ENCODE measurements at regions not wholly inside any gene's neighbourhood (a gene's known extent, or its start where the extent isn't known, plus 50 kb on each side); places are given as distances from the start of the nearest gene placed in this dataset.

DNA sequence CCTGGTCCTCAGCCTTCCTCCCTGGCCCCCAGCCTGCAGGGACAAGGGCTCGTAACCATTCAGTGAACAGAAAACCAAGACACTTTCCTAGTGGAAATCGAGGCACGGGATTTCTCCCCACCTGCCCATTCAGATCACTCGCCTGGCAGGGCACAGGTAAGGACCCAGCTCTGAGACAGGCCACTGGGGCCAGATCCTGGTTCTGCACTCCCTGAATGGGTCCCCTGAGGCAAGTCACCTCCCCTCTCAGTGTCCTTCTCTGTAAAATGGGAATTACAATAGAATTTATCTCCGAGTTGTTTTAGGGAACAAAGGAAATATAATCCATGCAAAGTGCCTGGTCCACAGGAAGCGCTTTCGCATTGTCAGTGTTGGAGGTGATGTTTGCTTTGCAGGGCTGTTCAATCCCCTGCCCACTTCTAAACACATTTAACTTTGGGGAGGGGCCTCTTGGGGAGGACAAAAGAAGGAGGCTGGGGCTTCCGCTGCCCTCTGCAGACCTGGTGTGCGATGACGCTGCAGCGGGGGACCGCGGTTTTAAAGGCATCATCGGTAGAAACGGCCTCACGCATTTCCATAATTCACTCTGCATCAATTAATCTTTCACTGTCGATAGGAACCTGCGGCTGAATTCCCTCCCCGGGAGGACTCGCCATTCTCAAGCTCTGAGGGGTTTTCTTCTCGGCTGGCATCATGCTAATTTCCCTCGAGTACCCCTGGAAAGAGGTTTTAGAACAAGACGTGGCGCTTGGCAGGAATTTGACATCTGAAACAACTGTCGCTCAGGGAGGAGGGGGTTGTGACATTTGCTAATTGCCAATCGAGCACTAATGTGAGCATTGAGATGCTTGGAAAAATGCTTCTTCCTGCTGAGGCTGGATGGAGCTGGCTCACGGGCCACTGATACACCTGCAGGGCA, 70.4 kb upstream of the FGF3 start:
- Histone ChIP-seq H3K27ac (ENCODE audit: low read length in 2 of 2) (no peak overlapping the region), H3K27me3 (replicated peaks in 1 of 4; ENCODE audit: control extremely low read depth in 1 of 4, control insufficient read depth in 3 of 4, insufficient read depth in 4 of 4, low read length in 3 of 4) (peaks cover 0 to 18% (median 4%) of the 10 kb centered on the region in 4 experiments), H3K9me3 (ENCODE audit: control extremely low read depth in 1 of 3, control insufficient read depth in 2 of 3, insufficient read depth in 1 of 3, low read length in 2 of 3) (peaks cover 0 to 6% (median 0%) of the 10 kb centered on the region in 3 donors), H3K36me3 (replicated peaks in 1 of 2; ENCODE audit: control extremely low read depth in 1 of 2, control insufficient read depth in 1 of 2, extremely low read depth in 1 of 2, insufficient read depth in 2 of 2, low read length in 1 of 2) (no peaks in the 10 kb centered on the region), H3K4me1 (ENCODE audit: control insufficient read depth in 2 of 2, insufficient read depth in 2 of 2, low read length in 2 of 2) (peaks cover 0 to 5% of the 10 kb centered on the region in 2 donors), H3K79me2 (ENCODE audit: control insufficient read depth, insufficient read depth, low read length) (no peaks in the 10 kb centered on the region), H3K4me3 (ENCODE audit: control extremely low read depth in 1 of 5, extremely low read depth in 1 of 5, insufficient read depth in 1 of 5, low read depth in 2 of 5, low read length in 4 of 5) (no peak overlapping the region), H4K20me1 (ENCODE audit: control insufficient read depth, insufficient read depth, low read length, poor library complexity, severe bottlenecking) (no peaks in the 10 kb centered on the region), H3K4me2 (replicated peaks; ENCODE audit: low read depth, low read length, poor library complexity, severe bottlenecking) (no peak overlapping the region), H3K9ac (ENCODE audit: low read length) (no peak overlapping the region), H2AFZ (ENCODE audit: insufficient read depth, low read depth, low read length, poor library complexity, severe bottlenecking) (no peak overlapping the region)
- TF ChIP-seq, protein P1, sequence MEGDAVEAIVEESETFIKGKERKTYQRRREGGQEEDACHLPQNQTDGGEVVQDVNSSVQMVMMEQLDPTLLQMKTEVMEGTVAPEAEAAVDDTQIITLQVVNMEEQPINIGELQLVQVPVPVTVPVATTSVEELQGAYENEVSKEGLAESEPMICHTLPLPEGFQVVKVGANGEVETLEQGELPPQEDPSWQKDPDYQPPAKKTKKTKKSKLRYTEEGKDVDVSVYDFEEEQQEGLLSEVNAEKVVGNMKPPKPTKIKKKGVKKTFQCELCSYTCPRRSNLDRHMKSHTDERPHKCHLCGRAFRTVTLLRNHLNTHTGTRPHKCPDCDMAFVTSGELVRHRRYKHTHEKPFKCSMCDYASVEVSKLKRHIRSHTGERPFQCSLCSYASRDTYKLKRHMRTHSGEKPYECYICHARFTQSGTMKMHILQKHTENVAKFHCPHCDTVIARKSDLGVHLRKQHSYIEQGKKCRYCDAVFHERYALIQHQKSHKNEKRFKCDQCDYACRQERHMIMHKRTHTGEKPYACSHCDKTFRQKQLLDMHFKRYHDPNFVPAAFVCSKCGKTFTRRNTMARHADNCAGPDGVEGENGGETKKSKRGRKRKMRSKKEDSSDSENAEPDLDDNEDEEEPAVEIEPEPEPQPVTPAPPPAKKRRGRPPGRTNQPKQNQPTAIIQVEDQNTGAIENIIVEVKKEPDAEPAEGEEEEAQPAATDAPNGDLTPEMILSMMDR (IDR thresholded peaks at IDR 0.05), result no peak
- TF ChIP-seq EZH2 (IDR thresholded peaks at IDR 0.05; ENCODE audit: borderline replicate concordance, insufficient read depth, low read depth, low read length, poor library complexity, severe bottlenecking), result no peak
- intact Hi-C loops (cut with micrococcal nuclease), result no loop called here
- WGBS (ENCODE audit: insufficient coverage), result 30% methylated on average over 21 of the region's 27 CpGs
- DNase-seq, result no peak
- no peak for ATAC-seq (ENCODE audit: low read depth)
- Mint-ChIP-seq H3K27me3 (peaks cover 34% of the 10 kb centered on the region), H3K4me1 (peaks cover 4% of the 10 kb centered on the region), H3K27ac (no peak overlapping the region), H3K4me3 (no peak overlapping the region), H3K9me3 (ENCODE audit: insufficient read depth) (no peaks in the 10 kb centered on the region)
- ChIA-PET POLR2A (no interaction called here), CTCF (interaction anchor here (0.5 to 1.6 kb wide), 3 partner anchors 205 to 333 kb away, joined by 3 to 6 read pairs (median 4); no protein-coding TSS in a partner anchor)

DNA sequence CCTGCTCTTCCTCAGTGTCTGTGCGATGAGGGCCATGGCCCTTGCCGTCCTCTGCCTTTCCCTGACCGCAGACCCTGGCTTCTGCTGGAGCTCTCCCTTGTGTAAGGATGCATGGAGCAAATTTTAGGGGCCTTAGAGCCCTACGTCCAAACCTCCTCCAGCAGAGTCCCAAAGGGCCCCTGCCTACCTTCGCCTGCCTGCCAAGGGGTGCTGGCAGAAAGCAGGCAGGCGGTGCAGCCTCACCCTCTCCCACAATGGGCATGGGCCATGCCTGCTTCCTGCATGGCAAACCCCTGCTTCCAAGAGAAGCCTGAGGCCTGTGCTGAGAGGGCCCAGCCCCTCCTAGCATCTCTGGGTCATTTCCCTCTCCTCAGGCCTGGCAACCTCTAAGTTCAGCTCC, 71.3 kb upstream of the FGF3 start:
- H3K27ac Mint-ChIP-seq, result no peak overlapping the region
- Histone ChIP-seq H3K27ac (ENCODE audit: low read length in 2 of 2) (no peak overlapping the region), H3K27me3 (replicated peaks in 1 of 4; ENCODE audit: control extremely low read depth in 1 of 4, control insufficient read depth in 3 of 4, insufficient read depth in 4 of 4, low read length in 3 of 4) (peaks cover 0 to 22% (median 4%) of the 10 kb centered on the region in 4 experiments), H3K4me3 (ENCODE audit: control extremely low read depth in 1 of 5, extremely low read depth in 1 of 5, insufficient read depth in 1 of 5, low read depth in 2 of 5, low read length in 4 of 5) (no peak overlapping the region), H3K4me2 (replicated peaks; ENCODE audit: low read depth, low read length, poor library complexity, severe bottlenecking) (no peak overlapping the region), H3K9me3 (ENCODE audit: control extremely low read depth in 1 of 3, control insufficient read depth in 2 of 3, insufficient read depth in 1 of 3, low read length in 2 of 3) (peaks cover 0 to 6% (median 0%) of the 10 kb centered on the region in 3 donors), H4K20me1 (ENCODE audit: control insufficient read depth, insufficient read depth, low read length, poor library complexity, severe bottlenecking) (no peaks in the 10 kb centered on the region), H2AFZ (ENCODE audit: insufficient read depth, low read depth, low read length, poor library complexity, severe bottlenecking) (no peak overlapping the region), H3K79me2 (ENCODE audit: control insufficient read depth, insufficient read depth, low read length) (no peaks in the 10 kb centered on the region), H3K4me1 (ENCODE audit: control insufficient read depth in 2 of 2, insufficient read depth in 2 of 2, low read length in 2 of 2) (peaks cover 0 to 5% of the 10 kb centered on the region in 2 donors), H3K36me3 (replicated peaks in 1 of 2; ENCODE audit: control extremely low read depth in 1 of 2, control insufficient read depth in 1 of 2, extremely low read depth in 1 of 2, insufficient read depth in 2 of 2, low read length in 1 of 2) (no peaks in the 10 kb centered on the region), H3K9ac (ENCODE audit: low read length) (no peak overlapping the region)
- H3K4me1 Mint-ChIP-seq, result peaks cover 4% of the 10 kb centered on the region
- DNase-seq (no peak), ATAC-seq (ENCODE audit: low read depth) (no peak)
- intact Hi-C loops (cut with micrococcal nuclease), result no loop called here
- POLR2A ChIA-PET, result no interaction called here
- TF ChIP-seq, protein P1 (IDR thresholded peaks at IDR 0.05), result no peak
- no peak for TF ChIP-seq EZH2 (IDR thresholded peaks at IDR 0.05; ENCODE audit: borderline replicate concordance, insufficient read depth, low read depth, low read length, poor library complexity, severe bottlenecking)
- CTCF ChIA-PET, result interaction anchor here (0.5 to 1.0 kb wide), 2 partner anchors 206 to 334 kb away, joined by 3 to 4 read pairs; no protein-coding TSS in a partner anchor
- peaks cover 37% of the 10 kb centered on the region for H3K27me3 Mint-ChIP-seq
- WGBS (ENCODE audit: insufficient coverage), result 74% methylated on average over 3 of the region's 6 CpGs
- no peak overlapping the region for H3K4me3 Mint-ChIP-seq
- no peaks in the 10 kb centered on the region for H3K9me3 Mint-ChIP-seq (ENCODE audit: insufficient read depth)
